HG02763 (cell line): ENCODE measurements at regions not wholly inside any gene's neighbourhood (a gene's known extent, or its start where the extent isn't known, plus 50 kb on each side); places are given as distances from the start of the nearest gene placed in this dataset.
"Not testable (repeated sequence)": the region's sequence is repeated elsewhere in the genome, so short reads cannot be mapped to it uniquely, and the experiment has no call there.

Experiments
- ATAC-seq: cut with Tn5 transposase; IDR thresholded peaks from one replicate; pipeline ENCODE4 v1.9.1; 2021; ENCODE audit warnings: mild to moderate bottlenecking, moderate library complexity; ENCODE audit not compliant: unreplicated experiment

DNA sequence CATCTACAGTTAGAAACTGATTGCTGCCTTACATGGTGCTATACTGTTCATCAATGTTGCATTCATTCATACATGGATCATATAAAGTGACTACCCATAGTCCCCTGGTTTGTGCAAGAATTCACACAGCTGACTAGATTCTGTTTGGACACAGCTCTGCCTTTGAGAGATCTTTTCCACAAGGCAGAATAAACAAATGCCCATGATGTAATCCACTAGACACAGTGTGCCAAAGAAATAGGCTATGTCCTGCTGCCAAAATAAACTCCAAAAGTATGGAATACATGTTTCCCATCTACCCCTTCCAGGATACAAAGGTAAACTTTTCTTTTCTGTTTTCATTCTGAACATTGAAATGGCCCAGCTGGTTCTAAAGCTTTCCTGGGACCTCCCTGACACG lies 269.4 kb upstream of the CHAC2 start:
- ATAC-seq = no peak

DNA sequence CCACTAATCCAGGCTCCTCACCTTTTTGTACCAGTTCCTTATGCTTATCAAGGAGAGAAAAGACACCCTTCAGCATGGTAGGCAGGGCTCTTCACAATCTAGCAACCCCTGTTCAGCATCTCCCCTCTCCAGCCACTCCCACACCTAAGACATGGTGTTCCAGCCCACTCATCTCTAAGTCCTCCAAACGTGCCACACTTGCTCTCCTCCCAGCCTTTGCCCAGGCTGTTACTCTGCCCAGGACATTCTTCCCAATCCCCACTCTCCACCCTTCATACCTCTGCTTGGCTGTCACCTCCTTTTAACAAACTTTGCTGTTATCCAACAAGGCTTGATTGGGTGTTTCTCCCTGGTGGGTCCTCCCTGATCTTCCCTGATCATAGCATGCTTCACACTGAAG lies 270.6 kb upstream of the CHAC2 start:
- no peak for ATAC-seq

DNA sequence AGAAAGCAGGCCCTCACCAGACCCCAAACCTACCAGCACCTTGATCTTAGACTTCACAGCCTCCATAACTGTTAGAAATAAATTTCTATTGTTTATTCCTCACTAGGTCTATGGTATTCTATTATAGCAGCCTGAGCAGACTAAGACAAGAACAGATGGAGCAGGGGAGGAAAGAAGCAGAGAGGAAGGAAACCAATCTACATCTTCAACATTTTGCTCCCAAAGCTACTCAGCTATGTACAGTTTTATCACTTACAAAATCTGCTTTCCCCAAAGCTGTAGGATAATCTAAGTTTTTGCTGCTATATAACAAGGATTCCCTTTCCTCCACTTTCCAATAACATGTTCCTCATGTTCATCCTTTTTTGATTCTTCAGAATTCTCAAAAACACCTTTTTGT lies 274.4 kb upstream of the CHAC2 start:
- ATAC-seq = no peak

DNA sequence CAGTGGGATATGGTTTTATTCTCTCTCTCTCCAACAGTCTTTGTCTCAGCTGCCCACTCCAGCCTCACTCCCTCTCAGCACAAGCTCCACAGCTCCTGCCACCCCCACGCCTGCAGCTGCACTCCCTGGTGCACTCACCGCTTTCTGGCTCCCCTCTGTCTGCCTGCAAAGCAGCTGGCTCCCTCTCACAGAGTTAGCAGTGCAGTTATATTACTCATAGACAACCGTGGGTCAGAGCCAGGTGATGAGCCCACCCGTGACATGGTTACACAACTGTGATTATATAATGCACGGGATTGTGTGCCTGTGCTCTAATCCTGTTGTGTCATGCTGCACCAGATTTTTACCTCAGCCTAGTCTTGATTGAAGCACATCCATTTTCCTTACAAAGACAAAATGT lies 276.9 kb upstream of the CHAC2 start:
- ATAC-seq = no peak

DNA sequence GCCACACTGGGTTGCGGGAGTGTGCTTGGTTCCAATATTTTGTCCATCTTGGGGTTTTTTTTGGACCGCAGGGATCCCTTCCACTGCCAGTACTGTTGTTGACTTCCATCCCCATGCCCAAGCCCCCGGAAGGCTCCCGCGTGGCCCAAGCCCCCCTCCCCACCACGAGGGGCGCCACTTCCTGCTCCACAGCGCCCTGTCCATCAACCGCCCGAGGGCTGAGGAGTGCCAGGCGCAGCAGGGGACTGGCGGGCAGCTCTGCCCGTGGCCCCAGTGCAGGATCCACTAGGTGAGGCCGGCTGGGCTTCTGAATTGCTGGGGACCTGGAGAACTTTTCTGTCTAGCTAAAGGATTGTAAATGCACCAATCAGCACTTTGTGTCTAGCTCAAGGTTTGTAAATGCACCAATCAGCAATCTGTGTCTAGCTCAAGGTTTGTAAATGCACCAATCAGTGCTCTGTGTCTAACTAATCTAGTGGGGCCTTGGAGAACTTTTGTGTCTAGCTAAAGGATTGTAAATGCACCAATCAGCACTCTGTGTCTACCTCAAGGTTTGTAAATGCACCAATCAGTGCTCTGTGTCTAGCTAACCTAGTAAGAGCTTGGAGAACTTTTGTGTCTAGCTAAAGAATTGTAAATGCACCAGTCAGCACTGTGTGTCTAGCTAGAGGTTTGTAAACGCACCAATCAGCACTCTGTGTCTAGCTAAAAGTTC lies 281.3 kb upstream of the CHAC2 start:
- ATAC-seq = not testable (repeated sequence)

DNA sequence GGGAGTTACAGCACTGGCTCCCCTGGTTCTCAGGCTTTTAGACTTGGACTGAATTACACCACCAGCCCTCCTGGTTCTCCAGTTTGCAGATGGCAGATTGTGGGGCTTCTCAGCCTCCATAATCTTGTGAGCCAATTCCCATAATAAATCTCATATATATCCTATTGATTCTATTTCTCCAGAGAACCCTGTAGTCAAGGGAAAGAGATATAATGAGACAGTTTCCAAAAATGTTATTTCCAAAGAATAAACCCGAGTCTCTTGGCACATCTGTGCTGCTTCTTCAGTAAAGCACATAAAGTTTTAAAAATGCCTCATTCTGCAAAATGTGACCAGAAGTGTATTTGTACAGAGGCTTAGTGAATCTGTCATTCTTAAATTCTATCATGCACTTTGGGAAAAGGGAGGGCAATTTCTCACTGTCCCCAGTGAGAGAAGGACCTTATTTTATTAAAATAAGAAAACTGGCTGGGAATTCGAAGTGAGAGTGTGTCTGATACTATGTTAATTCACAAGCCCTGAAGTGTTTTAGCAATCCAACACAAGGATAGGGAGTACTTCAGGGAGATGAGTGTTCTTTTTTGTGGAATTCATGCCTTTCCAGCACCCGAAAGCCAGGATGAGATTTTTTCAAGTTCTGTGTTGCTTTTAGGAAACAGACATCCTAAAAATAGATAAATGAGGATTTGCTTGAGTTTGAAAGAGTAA lies 282.4 kb upstream of the CHAC2 start:
- ATAC-seq = no peak

DNA sequence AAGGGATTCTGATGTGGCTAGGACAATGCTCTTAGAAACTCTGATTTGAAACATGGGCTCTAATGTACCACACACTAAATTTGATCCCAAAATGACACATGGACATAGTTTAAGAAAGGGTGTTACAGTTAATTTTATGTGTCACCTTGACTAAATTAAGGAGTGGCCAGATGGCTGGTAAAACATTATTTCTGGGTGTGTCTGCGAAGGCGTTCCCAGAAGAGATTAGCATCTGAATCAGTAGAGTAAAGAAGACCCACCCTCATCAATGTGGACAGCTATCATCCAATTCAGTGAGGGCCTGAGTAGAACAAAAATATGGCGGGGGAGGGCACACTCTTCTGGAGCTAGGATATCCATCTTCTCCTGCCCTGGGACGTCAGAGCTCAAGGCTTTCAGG lies 283.1 kb upstream of the CHAC2 start:
- no peak for ATAC-seq

DNA sequence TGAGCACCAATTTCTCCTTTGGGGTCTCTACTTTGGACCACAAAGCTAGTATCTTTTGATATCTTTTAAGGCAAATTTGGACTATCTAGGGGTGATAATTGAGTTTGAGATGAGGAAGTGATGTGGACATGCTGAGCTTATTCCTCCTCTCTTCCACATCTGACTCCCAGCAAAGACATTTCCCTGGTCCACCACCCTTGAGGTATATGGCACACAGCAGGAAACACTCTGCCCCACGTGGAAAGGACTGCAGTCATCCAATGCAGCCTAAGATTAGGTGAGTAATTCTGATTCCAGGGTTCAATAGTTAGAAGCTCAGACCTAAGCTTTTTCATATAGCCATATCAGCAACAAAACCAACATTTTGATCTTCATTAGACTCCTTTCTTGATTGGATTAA lies 290.1 kb upstream of the CHAC2 start:
- ATAC-seq = no peak

DNA sequence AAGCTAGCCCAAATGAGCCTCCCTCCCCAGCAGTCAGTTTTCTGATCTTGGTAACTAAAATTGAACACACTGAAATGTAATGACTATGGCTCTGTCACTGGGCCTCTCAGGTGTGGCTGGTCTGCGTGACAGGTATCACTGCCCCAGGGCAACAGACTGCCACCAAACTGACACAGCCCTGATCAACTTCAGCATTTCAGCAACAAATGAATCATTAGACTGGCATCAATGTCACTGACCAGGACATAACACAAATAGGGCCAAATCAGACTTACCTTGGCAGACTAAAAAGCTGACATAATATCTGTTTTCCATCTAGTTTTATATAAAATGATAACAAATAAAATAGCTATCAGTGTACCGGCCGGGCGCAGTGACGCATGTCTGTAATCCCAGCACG lies 290.8 kb upstream of the CHAC2 start:
- no peak for ATAC-seq

DNA sequence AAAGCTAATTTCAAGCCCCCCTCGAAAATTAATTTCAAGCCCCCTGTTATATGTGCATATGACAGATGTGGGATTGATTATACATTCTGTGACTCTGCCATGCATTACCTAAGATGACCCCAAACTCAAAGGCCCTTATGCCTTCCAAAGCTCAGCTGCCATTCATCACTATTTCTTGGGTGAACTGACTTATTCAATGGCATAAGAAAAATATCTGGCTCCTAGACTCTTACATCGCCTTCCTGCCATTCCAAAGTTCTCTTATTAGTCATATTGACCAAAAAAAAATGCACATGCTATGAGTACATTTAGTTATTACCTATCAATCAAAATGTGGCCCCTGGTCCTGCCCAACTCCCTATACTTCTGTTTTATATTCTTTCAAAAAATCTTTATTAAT lies 291.8 kb upstream of the CHAC2 start:
- no peak for ATAC-seq

DNA sequence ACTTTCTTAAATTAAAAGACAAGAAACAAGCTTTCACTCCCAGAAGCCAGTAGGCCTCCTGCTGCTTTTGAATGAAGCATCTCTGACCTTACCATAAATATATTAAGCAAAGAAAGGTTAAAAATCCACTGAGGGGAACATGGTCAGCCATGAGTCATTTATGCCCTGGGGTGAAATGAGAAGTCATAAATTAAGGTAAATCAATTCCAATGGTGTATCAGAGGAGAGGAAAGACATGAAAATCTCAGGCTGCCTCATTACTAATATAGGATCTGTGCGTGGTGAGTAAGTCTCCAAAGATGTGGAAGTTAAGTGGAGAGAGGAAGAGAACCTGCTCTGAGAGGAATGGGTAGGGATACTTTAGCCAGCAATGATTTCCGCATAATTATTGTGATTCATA lies 292.3 kb upstream of the CHAC2 start:
- ATAC-seq = no peak

DNA sequence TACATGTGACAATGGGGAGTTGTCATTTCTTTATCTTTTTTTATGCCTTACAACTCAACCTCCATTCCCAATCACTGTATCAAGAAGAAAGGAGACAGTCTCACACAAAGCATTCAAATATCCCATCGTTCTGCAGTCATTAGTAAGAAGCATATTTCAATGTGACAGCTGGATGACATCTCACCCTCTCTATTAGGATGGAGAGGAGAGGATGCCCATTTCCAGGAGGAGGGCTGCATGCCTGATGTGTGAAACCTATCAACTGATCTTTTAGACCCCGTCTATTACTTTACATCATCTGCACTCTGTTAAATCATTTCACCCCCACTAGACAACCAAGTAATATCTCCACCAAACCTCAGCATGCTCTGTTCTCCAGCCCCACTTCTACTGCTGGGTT lies 292.7 kb upstream of the CHAC2 start:
- no peak for ATAC-seq

DNA sequence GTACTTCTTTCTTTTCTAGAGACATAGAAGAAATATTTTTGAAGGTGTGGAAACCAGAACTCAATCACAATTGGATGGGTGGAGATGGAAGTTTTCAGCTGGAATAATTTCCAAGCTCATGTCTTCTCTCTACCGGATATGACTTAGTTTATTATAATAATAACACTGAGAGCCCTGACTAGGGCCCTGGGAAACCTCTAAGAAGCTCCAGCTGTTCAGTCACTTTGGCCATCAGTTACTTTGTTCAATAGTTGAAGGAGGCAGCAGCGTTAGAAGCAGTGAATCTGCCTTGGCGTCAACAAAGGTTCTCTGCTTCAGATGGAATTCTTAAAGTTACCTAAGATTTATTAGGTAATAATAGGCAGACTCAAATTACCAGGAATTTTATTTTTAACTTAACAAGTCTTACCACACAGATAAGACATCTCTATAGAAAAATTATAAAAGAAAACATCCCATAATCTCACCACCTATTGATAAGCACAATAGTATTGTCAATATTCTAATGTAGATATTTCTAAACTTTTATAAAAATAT lies 293.8 kb upstream of the CHAC2 start:
- no peak for ATAC-seq

DNA sequence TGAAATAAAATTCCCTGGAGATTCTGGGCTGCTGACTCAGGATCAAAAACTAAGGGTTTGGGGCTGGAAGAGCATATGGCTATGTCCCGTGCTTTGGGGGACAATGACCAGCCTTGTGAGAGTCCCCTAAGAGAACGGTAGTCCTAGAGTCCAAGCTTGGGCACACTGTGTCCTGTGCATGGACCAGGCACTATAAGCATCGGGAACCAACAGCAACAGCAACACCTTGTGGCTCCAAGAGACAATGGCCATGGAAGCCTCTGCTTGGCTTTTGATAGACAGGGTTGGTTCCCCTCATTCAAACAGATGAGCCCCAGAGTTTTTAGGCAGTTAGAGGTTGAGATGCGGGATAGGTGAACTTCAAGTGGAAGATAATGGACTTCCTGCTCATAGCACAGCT lies 294.4 kb upstream of the CHAC2 start:
- no peak for ATAC-seq

DNA sequence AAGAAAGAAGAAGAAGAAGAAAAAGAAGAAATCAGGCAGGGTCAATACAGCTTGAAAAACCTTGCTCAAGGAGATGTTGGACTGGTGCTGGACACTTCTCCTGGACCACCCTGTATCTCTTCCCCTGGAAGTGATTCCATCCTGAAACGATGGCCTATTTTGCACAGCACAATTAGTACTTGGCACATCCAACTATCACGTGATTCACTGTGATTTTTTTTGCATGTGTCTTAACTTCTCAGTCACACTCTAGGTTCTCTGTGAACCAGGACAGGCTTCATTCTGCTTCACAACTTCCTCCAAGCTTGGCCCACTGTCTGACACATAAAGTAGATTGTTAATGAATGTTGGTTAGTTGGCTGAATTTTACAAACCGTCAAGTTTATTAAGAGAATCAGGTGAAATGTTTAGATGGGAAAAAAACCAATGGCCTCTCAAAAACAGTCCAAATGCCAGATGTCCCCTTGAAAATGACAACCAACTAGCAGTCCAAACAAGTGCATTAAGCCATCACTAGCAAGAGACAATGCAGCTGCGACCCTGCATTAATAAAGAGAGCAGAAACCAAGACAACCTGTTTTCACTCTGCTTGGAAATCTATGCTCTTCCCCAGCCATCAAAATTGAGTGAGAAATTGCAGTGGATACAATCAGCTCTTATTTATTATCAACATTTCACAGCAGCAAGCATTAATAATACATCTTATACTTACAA lies 300.0 kb upstream of the CHAC2 start:
- no peak for ATAC-seq

DNA sequence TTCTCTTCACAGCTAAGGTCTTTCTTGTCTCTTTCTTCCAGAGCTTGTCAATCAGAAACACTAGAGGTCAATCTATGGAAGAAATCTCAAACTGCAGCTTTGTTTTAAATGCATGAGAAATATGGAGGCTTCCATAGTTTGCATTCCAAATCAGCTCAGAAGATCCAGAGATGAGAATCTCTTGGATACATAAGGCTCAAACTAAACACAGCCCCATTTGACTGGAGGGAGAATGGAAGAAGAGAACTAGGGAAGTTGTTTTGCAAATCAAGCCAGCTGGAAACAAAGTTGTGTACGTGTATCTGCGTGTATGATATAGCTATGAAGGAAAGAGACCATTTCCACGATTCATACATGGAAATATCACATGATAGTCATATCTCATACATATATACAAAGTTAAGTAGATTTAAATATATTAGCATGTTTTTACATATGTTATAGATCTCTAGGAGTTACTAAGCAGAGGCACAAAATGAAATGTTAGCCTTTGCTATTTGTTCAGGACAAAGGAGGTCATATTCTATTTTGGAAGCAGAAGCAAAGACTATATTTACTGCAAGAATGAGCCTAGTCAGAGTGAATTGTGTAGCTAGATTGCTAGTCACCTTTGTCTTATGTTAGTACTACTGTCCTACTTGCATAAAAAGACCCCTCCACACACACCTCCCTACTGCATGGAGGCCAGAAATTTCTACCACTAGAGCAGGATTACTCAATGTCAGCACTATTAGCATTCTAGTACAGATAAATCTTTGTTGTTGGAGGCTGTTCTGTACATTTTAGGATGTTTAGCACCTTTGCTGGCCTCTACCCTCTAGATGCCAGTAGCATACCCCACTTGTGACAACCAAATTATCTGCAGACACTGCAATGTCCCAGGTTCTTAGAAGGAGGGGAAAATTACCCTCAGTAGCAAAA lies 303.5 kb upstream of the CHAC2 start:
- no peak for ATAC-seq

DNA sequence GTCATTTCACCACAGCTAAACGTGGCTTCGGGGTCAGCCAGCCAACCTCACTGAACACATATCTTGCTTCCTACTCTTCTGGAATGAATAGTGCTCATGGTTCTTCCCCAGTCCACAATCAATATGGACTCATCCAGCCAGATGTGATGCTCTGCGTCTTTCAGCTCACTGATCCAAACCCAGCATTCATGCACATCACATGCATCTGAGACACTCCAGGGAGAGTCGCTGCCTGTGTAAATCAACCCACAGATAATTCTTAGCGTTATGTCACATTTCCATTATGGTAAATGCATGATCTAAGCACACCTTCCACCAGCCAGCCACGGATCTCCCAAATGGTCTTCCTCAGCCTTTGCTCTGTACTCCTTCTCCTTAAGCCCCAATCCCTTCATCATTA lies 306.7 kb upstream of the CHAC2 start:
- ATAC-seq = no peak

DNA sequence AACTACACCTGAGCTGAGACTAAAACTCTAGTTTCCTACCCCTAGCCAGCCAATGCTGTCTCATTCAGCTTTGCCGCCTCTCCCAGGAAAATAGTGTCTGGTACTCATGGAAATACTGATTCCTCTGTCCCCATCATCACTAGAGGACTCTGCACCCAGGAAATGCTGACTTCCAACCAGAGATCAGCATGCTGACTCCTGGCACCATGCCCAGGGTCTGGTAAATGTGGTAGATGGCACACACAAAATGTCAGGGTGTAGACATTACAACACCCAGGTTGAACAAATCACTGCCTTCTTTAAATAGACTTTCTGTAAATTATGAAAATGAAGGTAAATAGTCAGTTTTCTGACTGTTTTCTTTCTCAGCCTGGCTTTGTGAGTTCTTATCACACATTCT lies 307.3 kb upstream of the CHAC2 start:
- ATAC-seq = no peak

DNA sequence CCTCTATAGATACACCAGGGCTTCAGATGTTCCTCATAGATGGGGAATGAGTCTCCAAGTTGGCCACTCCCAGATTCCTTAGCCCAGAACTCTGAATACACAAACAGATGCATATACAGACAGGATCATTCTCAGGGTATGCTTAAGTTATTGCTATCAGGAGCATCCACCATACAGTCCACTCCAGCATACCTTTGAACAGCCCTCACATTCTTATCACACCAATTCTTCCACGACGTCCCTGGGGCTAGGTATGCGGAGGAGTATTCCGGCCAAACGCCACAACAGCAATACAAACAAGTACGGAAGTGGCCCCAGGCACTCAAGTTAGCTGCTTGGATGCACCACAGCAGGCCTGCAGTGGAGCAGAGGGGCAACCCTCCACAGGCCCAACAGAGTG lies 312.5 kb upstream of the CHAC2 start:
- ATAC-seq = no peak

DNA sequence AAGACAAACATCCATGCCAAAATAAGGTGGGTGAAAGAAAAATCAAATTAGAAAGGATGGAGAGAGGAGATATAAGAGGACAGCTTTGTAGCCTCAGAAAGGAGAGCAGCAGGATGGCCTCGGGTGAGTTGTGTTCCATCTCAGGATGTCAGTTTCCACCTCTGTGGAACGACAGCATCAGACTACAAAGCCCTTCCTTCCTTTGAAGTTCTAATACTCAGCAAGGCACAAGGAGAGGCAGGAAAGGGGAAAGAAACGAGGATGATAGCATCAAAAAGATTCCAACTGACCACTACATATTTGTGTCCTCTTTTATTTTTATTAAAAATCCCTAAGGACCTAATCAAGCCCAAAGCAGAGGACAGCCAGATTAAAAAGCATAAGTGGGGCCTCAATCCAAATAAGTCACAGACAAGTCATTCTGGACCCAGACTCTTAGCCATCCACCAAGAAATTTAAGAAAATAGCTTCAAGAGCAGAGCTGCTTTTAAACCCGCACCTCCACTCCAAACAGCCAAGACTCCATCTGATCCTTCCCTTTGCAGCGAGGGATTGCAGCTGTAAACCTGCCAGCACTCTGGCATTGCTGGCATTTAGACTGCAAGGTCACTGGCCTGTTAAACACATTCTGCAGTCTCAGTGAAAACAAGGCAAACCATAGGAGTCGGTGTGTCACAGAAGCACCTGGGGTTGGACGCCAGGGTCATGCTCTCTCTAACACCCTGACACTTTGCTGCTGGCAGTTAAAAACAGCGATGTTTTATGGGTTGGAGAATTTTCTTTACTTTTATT lies 314.5 kb upstream of the CHAC2 start:
- ATAC-seq = no peak
